ENCODE measurements at regions not wholly inside any gene's neighbourhood (a gene's known extent, or its start where the extent isn't known, plus 50 kb on each side); places are given as distances from the start of the nearest gene placed in this dataset.

- Histone ChIP-seq H2AFZ (ENCODE audit: low read length) (peak overlapping the region; percentile 91), H3K27me3 (replicated peaks; ENCODE audit: insufficient read depth, low read length) (no peaks in the 10 kb centered on the region), H3F3A (ENCODE audit: insufficient read depth, low read length) (peaks cover 17% of the 10 kb centered on the region), H3K27ac (ENCODE audit: low read length) (peak overlapping the region; percentile 88), H3K4me3 (ENCODE audit: low read length) (peak overlapping the region; percentile 97), H3K4me1 (ENCODE audit: low read length) (peaks cover 7% of the 10 kb centered on the region), H3K9me3 (replicated peaks; ENCODE audit: insufficient read depth, low read length) (no peaks in the 10 kb centered on the region), H4K20me1 (ENCODE audit: insufficient read depth, low read length) (no peaks in the 10 kb centered on the region), H3K9ac (ENCODE audit: low read length) (peak overlapping the region; percentile 90), H3K36me3 (replicated peaks; ENCODE audit: insufficient read depth, low read length) (no peaks in the 10 kb centered on the region), H3K79me2 (ENCODE audit: low read length) (peaks cover 48% of the 10 kb centered on the region), H3K4me2 (ENCODE audit: low read depth, low read length) (peak overlapping the region; percentile 79), H3K9me2 (replicated peaks; ENCODE audit: insufficient read depth, low read length) (no peaks in the 10 kb centered on the region)
- peak; percentile 96 for DNase-seq
- TF ChIP-seq EZH2phosphoT487 (IDR thresholded peaks at IDR 0.05; ENCODE audit: low read length) (no peak), EZH2 (optimal IDR thresholded peaks at IDR 0.05; ENCODE audit: low read depth, low read length) (no peak), CTCF (IDR thresholded peaks at IDR 0.05; ENCODE audit: low read length) (no peak)
Measured at GRCh38 chr3:48088749-48089466, 72.7 kb upstream of the MAP4 start.

GRCh38 chr3:48088056-48088748, 72.0 kb upstream of the MAP4 start:
- peak overlapping the region; percentile 91 for H2AFZ ChIP-seq (ENCODE audit: low read length)
- no peak for DNase-seq
- peak overlapping the region; percentile 79 for H3K4me2 ChIP-seq (ENCODE audit: low read depth, low read length)
- peaks cover 7% of the 10 kb centered on the region for H3K4me1 ChIP-seq (ENCODE audit: low read length)
- H3K36me3 ChIP-seq (replicated peaks; ENCODE audit: insufficient read depth, low read length), result no peaks in the 10 kb centered on the region
- H4K20me1 ChIP-seq (ENCODE audit: insufficient read depth, low read length), result no peaks in the 10 kb centered on the region
- TF ChIP-seq CTCF (IDR thresholded peaks at IDR 0.05; ENCODE audit: low read length) (no peak), EZH2 (optimal IDR thresholded peaks at IDR 0.05; ENCODE audit: low read depth, low read length) (no peak), EZH2phosphoT487 (IDR thresholded peaks at IDR 0.05; ENCODE audit: low read length) (no peak)
- peak overlapping the region; percentile 97 for H3K4me3 ChIP-seq (ENCODE audit: low read length)
- peak overlapping the region; percentile 90 for H3K9ac ChIP-seq (ENCODE audit: low read length)
- no peaks in the 10 kb centered on the region for H3K9me3 ChIP-seq (replicated peaks; ENCODE audit: insufficient read depth, low read length)
- H3K27me3 ChIP-seq (replicated peaks; ENCODE audit: insufficient read depth, low read length), result no peaks in the 10 kb centered on the region
- peak overlapping the region; percentile 88; the same call in 1 of the 2 replicates for H3K27ac ChIP-seq (ENCODE audit: low read length)
- peaks cover 52% of the 10 kb centered on the region for H3K79me2 ChIP-seq (ENCODE audit: low read length)
- peaks cover 17% of the 10 kb centered on the region for H3F3A ChIP-seq (ENCODE audit: insufficient read depth, low read length)
- no peaks in the 10 kb centered on the region for H3K9me2 ChIP-seq (replicated peaks; ENCODE audit: insufficient read depth, low read length)

GRCh38 chr3:48086705-48087104, 70.5 kb upstream of the MAP4 start:
- H3K4me2 ChIP-seq (ENCODE audit: low read depth, low read length), result peak overlapping the region; percentile 79
- H3K27ac ChIP-seq (ENCODE audit: low read length), result peak overlapping the region; percentile 88; the same call in 1 of the 2 replicates
- peaks cover 17% of the 10 kb centered on the region for H3F3A ChIP-seq (ENCODE audit: insufficient read depth, low read length)
- H3K79me2 ChIP-seq (ENCODE audit: low read length), result peaks cover 66% of the 10 kb centered on the region
- peaks cover 11% of the 10 kb centered on the region for H4K20me1 ChIP-seq (ENCODE audit: insufficient read depth, low read length)
- H3K27me3 ChIP-seq (replicated peaks; ENCODE audit: insufficient read depth, low read length), result no peaks in the 10 kb centered on the region
- no peaks in the 10 kb centered on the region for H3K9me2 ChIP-seq (replicated peaks; ENCODE audit: insufficient read depth, low read length)
- H3K4me3 ChIP-seq (ENCODE audit: low read length), result 0 out of 2 replicates have a peak overlapping the region, but pooled peaks have one; percentile 97
- no peak for DNase-seq
- peaks cover 7% of the 10 kb centered on the region for H3K4me1 ChIP-seq (ENCODE audit: low read length)
- TF ChIP-seq CTCF (IDR thresholded peaks at IDR 0.05; ENCODE audit: low read length), result no peak
- TF ChIP-seq EZH2phosphoT487 (IDR thresholded peaks at IDR 0.05; ENCODE audit: low read length), result no peak
- TF ChIP-seq EZH2 (optimal IDR thresholded peaks at IDR 0.05; ENCODE audit: low read depth, low read length), result no peak
- no peaks in the 10 kb centered on the region for H3K9me3 ChIP-seq (replicated peaks; ENCODE audit: insufficient read depth, low read length)
- H3K36me3 ChIP-seq (replicated peaks; ENCODE audit: insufficient read depth, low read length), result no peaks in the 10 kb centered on the region; the same call in 1 of the 2 replicates
- H3K9ac ChIP-seq (ENCODE audit: low read length), result peak overlapping the region; percentile 90; the same call in 1 of the 2 replicates
- H2AFZ ChIP-seq (ENCODE audit: low read length), result no peak overlapping the region
